IPS-18c (cell line): ENCODE measurements at regions not wholly inside any gene's neighbourhood (a gene's known extent, or its start where the extent isn't known, plus 50 kb on each side); places are given as distances from the start of the nearest gene placed in this dataset.

Experiments
- H3K4me3 ChIP-seq: 2 replicates; pipeline ENCODE4 v1.7.0; 2013; ENCODE audit warnings: low read depth, mild to moderate bottlenecking, low read length, moderate library complexity; ENCODE audit not compliant: insufficient read depth
- H3K9me3 ChIP-seq: one replicate; pipeline ENCODE4 v1.6.1; 2013; ENCODE audit warnings: mild to moderate bottlenecking, low read length, moderate library complexity; ENCODE audit not compliant: control insufficient read depth, insufficient read depth

GRCh38 chr3:127486321-127486944 is 104.1 kb downstream of the TPRA1 start:
- H3K4me3 ChIP-seq = no peak overlapping the region
- H3K9me3 ChIP-seq = peaks cover 2% of the 10 kb centered on the region

DNA sequence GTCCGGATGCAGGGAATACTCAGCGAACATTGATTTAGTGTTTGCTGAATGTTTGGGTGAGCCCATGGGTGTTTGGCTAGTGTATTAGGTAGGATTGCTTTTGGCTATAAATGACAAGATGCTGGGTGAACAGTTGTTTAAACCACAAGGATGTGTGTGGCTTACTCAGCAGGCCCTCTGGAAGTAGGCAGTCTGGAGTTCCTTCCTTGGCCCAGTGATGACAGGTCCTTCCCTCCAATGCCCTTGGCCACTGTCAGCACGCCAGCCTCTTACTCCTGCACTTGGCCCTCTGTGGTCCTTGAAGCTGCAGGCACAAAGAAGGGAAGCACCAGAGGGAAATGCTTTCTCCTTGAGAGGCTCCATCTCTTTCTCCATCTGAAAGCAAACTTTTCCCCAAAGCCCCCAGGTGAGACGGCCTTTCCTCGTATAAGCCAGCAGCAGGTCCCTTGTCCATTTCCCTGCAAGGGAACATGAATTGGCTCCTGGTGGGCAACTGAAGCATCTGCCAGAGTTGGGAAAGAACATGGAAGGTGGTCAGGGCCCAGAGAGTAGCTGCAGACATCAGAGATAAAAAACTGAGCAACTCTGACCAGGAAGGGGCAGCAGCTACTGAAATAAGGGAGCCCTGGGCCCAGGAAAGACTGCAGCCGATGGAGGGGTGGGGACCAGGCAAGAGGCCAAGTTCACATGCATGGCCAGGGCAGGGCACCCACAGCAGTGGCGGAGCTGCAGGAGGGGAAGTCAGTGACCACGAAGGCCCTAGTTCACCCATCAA is 105.0 kb downstream of the TPRA1 start:
- Histone ChIP-seq H3K9me3 (peaks cover 2% of the 10 kb centered on the region), H3K4me3 (no peak overlapping the region)

DNA sequence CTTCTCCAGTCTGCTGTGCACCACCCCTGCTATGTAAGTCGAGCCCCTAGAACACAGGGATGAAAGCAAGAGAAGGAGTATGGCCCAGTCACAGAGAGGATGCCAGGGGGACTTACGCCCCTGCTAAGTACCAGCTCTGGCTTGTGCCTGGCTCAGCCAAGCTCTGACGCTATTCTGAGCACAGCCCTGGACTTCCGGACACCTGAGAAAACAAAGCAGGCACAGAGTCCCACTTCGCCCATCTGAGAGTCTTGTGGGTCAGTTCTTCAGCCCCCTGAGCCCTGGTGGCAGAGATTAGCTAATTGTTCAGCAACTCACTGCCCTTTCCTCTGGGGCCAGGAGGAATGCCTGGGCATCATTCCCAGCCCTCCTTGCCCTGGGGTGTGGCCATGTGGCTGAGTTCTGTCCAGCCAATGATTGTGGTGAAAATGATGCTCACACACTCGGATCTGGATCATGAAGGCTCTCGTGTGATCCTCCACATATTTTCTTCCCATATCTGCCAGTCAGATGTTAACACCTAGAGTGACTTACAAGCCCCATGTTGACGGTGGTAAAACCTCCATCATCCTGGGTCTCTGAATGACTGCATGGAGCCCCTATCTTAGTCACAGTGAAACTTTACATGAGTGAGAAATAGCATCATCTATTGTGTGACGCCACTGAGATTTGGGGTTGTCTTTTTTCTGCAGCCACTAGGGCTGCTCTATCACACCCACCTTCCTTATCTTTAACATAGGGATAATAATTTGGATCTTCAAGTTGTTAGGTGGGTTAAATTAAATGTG is 105.7 kb downstream of the TPRA1 start:
- Histone ChIP-seq H3K9me3 (peaks cover 2% of the 10 kb centered on the region), H3K4me3 (no peak overlapping the region)

GRCh38 chr3:127483902-127484591 is 106.5 kb downstream of the TPRA1 start:
- peaks cover 2% of the 10 kb centered on the region for H3K9me3 ChIP-seq
- no peak overlapping the region for H3K4me3 ChIP-seq

DNA sequence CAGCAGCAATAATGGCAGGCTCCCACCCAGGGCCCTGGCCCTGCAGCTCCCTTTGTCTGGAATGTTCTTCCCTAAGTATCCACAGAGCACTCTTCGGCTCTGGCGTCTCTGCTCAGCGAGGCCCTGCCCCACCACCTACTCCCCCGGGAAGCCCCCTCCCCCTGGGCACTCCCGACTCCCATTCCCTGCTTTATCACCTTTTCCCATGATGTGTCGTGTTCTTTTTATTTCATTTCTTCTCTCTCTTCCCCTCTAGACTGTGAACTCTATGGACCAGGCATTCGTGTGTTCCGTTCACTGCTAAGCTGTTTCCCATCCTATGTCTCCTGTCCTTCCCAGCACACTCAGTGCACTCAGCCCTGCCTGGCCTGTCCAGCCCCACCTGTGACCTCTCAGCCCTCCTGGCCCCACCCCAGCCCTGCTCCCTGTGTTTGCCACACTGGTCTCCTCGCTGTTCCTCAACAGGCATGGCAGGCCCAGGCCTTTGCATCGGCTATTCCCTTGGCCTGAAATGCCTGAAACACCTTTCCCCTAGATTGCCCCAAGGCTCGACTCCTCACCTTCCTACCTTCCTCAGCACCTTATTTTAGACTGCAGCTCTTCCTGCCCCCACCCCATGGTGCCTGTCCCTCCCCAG is 107.4 kb downstream of the TPRA1 start:
- H3K4me3 ChIP-seq = no peak overlapping the region
- peaks cover 2% of the 10 kb centered on the region for H3K9me3 ChIP-seq

DNA sequence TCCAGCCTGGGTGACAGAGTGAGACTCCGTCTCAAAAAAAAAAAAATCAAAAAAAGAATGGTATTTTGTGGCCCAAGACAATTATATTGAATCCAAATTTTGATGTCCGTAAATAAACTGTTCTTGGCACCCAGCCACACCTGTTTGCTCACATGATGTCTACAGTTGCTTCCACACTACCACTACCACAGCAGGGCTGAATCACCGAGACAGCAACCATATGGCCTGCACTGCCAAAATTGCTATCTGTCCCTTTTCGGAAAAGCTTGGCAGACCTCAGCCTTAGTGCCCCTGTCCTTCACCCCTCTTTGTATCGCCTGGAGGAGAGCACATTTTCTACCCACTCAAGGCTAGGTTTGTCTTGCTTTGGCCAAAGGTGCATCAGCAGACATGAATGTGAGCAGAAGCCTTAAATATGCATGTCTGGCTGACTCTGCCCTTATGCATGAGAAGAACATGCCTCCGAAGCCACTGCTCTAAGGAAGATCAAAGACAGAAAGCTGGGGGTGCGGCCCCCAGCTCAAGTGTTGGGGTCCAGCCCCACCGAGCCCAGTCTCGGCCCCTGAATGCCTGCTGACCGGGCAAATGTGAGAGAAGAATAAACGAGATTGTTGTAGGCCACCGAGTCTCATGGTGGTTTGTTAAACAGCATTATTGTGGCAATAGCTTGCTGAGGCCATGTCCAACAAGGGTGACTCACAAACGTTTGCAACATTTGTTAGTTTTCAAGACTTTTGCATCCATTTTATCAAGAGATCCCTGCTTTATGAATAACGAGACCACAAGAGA is 108.1 kb downstream of the TPRA1 start:
- peaks cover 2% of the 10 kb centered on the region for H3K9me3 ChIP-seq
- H3K4me3 ChIP-seq = no peak overlapping the region

GRCh38 chr3:127480196-127480954 is 110.2 kb downstream of the TPRA1 start:
- H3K4me3 ChIP-seq = no peak overlapping the region

GRCh38 chr3:127479449-127479848 is 111.1 kb downstream of the TPRA1 start:
- Histone ChIP-seq H3K9me3 (no peaks in the 10 kb centered on the region), H3K4me3 (no peak overlapping the region)

More at GRCh38 chr3:127480196-127480954, 110.2 kb downstream of the TPRA1 start:
- no peaks in the 10 kb centered on the region for H3K9me3 ChIP-seq

- Histone ChIP-seq H3K9me3 (no peaks in the 10 kb centered on the region), H3K4me3 (no peak overlapping the region)
Observed at GRCh38 chr3:127478922-127479321, 111.6 kb downstream of the TPRA1 start.

GRCh38 chr3:127477396-127477795 is 113.1 kb downstream of the TPRA1 start:
- Histone ChIP-seq H3K4me3 (no peak overlapping the region), H3K9me3 (no peaks in the 10 kb centered on the region)

DNA sequence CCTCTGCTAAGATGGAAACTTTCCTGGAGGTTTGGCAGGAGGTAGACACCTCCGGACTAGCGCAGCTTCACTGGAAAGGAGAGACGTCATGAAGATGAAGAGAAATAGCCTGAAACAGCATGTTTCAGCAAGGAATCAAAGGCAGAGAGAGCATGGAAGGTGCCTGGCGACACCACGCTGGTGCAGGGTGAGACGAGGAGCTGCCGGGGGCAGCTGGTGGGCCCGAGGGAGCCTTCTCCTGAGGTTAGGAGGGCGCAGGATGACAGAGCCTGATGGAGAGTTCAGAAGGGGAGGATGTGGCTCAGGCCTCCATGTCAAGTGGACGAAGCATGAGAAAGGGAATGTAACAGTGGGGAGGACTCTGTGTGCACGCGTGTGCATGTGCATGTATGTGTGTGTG is 113.6 kb downstream of the TPRA1 start:
- Histone ChIP-seq H3K4me3 (no peak overlapping the region), H3K9me3 (no peaks in the 10 kb centered on the region)

- Histone ChIP-seq H3K4me3 (no peak overlapping the region), H3K9me3 (no peaks in the 10 kb centered on the region)
Observed at GRCh38 chr3:127475975-127476705, 114.4 kb downstream of the TPRA1 start.

DNA sequence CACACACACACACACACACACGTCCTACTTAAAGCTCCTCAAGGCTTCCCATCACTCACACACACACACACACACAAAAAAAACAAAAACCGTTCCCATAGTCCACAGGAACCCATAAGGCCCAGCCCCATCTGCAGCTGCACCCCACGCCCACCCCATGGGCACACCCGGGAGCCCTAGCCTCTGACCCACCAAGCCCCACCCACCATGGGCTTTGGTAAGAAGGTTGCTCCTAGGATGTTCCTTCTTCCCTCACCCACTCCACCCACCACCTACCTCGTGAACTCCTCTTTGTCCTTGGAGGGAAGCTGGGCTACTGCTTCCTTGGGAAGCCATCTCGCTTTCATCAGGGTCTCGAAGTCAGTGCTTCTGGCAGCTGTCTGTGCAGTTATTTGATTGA is 115.1 kb downstream of the TPRA1 start:
- Histone ChIP-seq H3K9me3 (no peaks in the 10 kb centered on the region), H3K4me3 (no peak overlapping the region)

DNA sequence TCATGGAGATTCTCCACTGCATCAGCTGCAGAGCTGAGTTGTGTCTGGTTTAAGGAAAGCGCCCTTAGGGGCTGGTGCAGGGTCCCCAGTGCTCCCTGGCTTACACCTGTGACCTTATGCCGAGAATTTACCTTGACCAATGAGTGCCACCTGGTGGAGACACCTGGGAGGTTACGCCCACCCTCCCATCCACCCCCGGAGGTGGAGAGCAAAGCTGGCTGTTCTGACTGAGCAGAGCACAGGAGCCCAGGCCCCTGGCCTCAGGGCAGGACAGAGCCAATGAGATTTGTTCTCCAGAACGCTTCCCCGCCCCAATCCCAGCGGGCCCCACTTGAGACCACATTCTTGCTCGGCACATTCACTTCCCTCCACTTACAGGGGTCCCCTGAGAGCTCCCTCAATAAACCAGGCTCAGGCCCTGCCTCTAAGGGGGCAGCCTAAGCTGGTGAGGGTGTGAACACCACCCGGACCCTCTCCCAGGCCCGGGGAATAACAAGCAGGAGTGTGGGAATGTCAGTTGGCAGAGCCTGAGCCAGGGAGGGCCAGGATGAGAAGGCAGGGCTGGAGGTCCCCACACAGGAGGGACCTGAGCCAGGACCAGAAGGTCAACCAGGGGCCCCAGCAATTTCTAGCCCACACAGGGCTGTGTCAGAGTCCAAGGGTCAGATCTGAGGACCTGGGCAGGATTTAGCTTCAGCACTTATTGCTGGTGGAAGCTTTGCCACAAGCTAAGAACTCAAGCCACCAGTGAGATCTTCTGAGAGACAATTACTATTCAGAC is 117.1 kb downstream of the TPRA1 start:
- H3K4me3 ChIP-seq = no peak overlapping the region
- no peaks in the 10 kb centered on the region for H3K9me3 ChIP-seq
